GM12891 (cell line): ENCODE measurements at regions not wholly inside any gene's neighbourhood (a gene's known extent, or its start where the extent isn't known, plus 50 kb on each side); places are given as distances from the start of the nearest gene placed in this dataset.

Experiments used
- POLR2A ChIP-seq: IDR thresholded peaks from 2 replicates; pipeline ENCODE4 v1.6.1; 2011; ENCODE audit warnings: low read depth, low read length, control low read depth
- POLR2AphosphoS5 ChIP-seq: IDR thresholded peaks from 2 replicates; pipeline ENCODE4 v1.6.1; 2011; ENCODE audit warnings: low read depth, low read length, control low read depth
- SPI1 ChIP-seq: IDR thresholded peaks from 2 replicates; pipeline ENCODE4 v1.6.1; 2011; ENCODE audit warnings: low read depth, low read length, control low read depth
- TAF1 ChIP-seq: IDR thresholded peaks from 2 replicates; pipeline ENCODE4 v1.6.1; 2011; ENCODE audit warnings: low read depth, low read length, control low read depth

DNA sequence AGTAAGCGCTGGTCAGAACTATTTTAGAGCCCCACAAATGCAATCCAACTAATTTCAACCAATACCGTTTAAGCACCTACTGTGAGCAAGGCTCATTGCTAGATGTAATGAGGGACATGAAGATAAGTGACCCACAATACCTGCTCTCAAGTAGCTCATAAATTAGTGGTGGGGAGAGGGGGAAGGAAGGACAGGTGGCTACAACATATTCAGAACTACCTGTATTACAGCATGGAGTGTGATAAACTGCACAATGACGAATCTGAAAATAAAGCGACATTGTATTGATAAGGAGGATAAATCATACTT lies 311.6 kb upstream of the DIAPH2 start:
- TF ChIP-seq POLR2AphosphoS5: no peak
- no peak for TF ChIP-seq POLR2A
- no peak for TF ChIP-seq TAF1
- no peak for TF ChIP-seq SPI1
